CD4-positive, alpha-beta T cell treated with Interleukin-4 for 1 hour (primary cell): ENCODE measurements at regions not wholly inside any gene's neighbourhood (a gene's known extent, or its start where the extent isn't known, plus 50 kb on each side); places are given as distances from the start of the nearest gene placed in this dataset.

Experiments
- DNase-seq, 2 donors: peaks; one replicate each; pipeline ENCODE4 v3.0.0-alpha.2; 2020 to 2022

DNA sequence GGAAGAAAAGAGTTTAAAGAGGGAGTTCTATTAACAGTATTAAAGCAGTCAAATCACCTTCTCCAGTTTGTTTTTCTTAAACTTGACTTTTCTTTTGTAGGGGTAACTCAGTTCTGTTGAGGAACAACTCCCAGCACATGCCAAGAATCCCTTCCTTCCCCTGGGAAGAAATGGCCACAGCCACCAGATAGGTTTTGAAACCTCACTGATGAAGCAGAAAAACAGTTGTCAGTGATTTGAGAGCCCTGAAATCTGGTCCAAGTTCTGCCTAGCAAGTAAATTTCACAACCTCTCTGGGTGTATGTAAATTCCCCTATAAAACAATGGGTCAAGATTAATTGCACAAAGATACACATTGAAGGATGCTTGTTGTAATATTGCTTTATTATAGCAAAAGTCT, 167.1 kb downstream of the DHX15 start:
- no peak for DNase-seq

DNA sequence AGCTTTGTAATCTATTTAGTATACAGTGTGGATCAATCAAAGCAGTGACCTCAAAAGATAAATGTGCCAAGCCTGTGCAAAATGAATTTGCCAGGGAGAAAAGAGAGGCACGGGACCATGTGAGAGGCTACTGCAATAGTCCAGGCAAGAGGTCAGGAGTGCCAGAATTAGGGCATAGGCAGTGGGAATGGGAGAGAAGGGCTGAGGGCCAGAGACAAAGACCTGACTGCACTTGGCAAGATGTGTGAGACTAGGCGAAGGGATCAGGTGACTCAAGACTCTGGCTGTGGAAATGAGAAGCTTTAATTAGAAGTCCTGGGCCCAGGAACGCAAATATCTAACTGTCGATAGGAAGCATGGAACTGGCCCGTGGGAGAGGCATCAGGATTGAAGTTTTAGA, 168.1 kb downstream of the DHX15 start:
- DNase-seq, result no peak

GRCh38 chr4:24413311-24413784, 171.0 kb downstream of the DHX15 start:
- no peak for DNase-seq

DNA sequence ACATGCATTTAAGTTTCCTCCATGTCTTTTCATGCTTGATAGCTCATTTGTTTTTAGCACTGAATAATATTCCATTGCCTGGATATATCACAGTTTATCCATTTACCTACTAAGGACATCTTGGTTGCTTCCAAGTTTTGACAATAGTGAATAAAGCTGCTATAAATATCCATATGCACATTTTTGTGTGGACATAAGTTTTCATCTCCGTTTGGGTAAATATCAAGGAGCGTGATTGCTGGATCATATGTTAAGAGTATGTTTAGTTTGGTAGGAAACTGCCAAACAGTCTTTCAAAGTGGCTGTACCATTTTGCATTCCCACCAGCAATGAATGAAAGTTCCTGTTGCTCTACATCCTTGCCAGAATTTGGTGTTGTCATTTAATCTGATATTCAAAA, 172.5 kb downstream of the DHX15 start:
- no peak for DNase-seq

GRCh38 chr4:24411299-24411698, 173.1 kb downstream of the DHX15 start:
- no peak for DNase-seq

GRCh38 chr4:24408640-24409039, 175.7 kb downstream of the DHX15 start:
- no peak for DNase-seq

DNA sequence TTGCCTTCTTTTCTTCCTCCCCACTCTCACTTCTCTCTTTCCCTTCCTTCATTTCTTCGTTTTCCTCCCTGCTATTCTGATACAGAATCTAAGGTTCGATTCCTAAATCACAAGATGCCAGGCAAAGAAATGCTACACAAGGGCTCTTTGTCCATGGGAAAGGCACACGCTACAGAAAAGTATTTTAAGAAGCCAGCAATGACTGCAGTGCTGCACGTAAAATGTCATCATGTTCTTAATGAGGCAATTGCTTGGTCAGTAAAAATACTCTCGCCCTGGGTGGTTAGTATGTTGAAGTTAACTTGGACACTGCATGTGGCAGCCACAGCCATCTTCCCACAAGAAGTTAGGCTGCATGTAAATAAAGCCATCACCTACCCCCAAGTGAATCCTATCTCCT, 178.4 kb downstream of the DHX15 start:
- no peak for DNase-seq

- no peak for DNase-seq
Measured at GRCh38 chr4:24405341-24405740, 179.0 kb downstream of the DHX15 start.

DNA sequence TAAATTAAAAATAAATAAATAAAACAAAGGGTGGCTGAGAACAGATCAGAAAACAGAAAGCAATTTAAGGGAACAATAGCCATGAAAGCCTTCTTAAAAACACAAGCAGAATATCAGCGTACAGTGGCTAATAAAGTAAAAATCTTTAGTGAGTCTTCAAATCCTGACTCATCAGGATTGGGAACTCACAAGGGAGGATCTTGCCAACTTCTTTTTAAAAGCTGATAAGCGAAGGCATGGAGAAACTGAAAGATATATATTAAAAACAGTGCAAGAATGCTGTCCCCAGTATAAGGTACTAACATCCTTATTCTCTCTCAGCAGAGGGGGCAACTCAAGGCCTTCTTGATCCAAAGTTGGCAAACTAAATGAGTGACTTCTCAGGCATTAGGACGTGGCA, 180.1 kb downstream of the DHX15 start:
- DNase-seq, result no peak

DNA sequence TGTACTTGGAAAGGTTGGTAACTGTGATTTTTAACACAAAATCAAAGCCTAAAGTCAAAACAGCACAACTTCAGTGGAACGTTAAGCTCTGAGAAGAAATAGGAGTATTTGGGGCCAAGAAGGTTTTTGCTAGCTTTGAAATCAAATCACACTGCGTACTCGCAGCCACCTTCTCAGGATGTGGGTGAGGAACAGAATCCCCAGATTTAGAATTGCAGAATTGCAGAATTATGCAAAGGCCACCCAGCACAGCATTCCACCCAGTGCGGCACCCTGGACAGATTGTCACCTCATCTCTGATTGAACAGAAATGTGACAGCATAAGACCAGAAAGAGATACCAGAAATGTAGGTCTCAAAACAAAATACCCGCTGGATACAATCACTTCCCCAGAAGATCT, 181.1 kb downstream of the DHX15 start:
- DNase-seq, result no peak

GRCh38 chr4:24400537-24400936, 183.8 kb downstream of the DHX15 start:
- DNase-seq, result no peak

DNA sequence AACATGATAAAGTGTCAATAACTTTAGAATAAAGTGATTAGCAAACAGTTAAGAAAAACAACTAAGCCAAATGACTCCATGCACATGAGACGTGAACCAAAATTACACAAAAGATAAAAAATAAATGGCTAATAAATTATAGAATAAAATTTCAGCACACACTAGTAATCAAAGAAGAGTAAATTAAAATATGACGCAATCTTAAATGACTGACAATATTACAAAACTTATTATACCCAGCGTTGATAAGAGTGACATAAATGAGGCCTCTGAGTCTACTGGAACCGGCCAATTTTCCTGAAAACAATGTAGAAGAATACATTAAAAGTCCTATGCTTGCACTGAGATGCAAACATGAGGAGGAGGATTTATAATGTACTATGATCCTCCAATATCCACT, 187.4 kb downstream of the DHX15 start:
- no peak for DNase-seq

- no peak for DNase-seq
Measured at GRCh38 chr4:24395937-24396336, 188.4 kb downstream of the DHX15 start.

GRCh38 chr4:24394041-24394440, 190.3 kb downstream of the DHX15 start:
- DNase-seq, result no peak

GRCh38 chr4:24392613-24393012, 191.7 kb downstream of the DHX15 start:
- no peak for DNase-seq

GRCh38 chr4:24382381-24382780, 202.0 kb downstream of the DHX15 start:
- DNase-seq, result no peak

DNA sequence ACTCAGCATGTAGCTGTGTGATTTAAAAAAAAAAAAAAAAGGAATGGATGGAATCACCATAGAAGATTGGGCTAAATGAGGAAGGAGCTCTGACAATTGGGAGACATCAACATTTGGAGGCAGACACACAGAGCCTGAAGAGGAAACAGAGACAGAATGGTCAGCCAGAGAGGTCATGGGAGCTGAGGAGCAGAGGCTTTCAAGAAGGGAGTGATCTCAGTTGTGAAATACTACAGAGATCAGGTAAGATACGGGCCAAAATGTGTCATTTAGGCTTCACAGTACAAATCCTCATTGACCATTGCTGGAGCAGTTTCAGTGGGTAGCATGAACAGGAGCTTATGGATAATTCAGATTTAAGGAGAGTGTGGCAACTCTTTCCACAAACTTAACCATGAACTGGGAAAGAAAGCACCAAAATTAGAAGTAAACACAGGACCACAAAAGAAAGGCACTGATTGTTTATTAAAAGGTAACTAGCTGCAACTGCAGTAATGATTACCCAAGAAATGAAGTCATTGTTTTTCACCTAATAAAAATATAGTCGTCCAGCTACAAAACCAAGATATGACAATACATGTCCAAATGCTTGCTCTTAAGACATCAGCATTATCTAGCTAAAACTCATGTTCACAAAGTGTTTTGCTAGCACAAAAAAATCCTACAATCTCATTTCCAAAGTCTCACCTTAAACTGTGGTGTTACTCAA, 203.2 kb downstream of the DHX15 start:
- DNase-seq, result no peak

GRCh38 chr4:24373704-24374103, 210.7 kb downstream of the DHX15 start:
- no peak for DNase-seq

DNA sequence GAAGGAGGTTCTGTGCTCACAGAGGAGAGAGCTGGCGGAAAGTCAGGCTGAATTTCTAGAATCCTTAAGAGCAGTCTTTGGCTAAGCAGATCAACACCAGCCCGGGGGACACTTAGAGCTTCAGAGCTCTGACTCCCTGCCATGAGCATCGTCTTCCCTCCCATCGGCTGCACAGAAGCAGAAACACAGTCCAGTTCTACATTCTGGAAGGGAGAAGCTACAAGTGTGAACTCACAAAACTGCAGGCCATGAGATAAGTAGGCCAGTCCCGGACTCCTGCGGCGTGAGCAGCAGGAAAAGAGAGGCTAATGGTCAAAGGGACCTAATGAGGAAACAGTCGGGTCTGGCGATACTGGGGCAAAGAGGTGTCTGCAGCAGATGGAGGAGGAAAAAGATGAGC, 211.5 kb downstream of the DHX15 start:
- DNase-seq, result no peak

- no peak for DNase-seq
Measured at GRCh38 chr4:24372341-24372740, 212.0 kb downstream of the DHX15 start.

DNA sequence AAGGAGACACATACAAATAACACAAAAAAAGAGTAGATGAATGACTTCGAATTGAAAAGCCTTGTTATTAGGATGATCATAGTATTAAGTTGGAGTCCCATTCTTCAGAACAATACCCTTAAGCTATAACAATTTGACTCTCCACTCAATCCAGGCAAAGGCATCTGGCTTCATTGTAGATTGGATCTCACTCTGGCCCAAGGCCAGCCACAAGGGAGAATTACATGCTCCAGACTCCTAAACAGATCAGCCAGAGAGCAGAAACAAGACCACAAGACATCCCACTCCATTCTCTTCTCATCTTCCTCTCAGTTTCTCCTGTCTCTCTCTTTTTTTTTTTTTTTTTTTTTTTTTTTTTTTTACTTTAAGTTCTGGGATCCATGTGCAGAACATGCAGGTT, 213.9 kb downstream of the DHX15 start:
- no peak for DNase-seq

DNA sequence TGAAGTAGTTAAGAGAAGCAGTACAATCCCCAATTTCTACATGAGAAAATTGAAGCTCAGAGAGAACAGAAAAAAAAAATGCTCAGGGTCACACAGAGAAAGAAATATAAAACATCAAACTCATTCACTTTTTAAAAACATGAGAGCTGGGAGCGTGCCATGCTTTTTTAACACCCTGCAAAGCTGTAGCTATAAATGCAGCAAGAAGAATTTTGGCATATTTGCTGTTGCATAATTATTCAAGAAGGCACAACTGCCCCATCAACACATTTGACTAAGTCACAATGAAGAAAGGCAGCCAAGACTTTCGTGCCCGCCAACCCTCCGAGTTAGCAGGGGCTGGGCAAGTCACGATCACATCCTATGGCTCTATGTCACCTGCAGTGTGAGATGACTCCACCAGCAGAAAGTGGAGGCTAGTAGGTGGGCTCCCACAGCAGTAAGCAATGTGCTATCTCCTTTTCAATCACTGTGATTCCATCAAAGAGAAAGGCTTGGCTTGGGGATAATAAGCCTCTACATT, 214.8 kb downstream of the DHX15 start:
- DNase-seq, result no peak

DNA sequence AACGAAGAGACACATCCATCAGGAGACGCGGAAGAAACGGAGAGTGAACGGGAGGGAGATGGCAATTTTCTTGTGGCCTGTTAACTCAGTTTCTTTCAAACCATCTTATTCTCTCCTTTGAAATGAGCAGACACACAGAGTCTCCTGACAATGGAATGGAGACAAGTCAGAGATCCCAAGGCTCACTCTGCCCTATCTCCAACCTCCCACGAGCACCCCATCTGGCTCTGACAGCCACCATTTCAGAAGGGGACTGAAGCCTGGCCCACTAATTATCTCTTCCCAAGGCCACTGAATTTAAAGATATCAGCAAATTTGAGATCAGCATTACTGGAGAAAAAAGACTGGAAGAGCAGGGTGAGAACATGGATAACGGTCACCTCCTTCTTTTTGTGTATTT, 215.6 kb downstream of the DHX15 start:
- no peak for DNase-seq

- DNase-seq, result no peak
Measured at GRCh38 chr4:24364852-24365251, 219.5 kb downstream of the DHX15 start.

GRCh38 chr4:24364249-24364648, 220.1 kb downstream of the DHX15 start:
- no peak for DNase-seq
